KOPT-K1 (cell line): ENCODE measurements at regions not wholly inside any gene's neighbourhood (a gene's known extent, or its start where the extent isn't known, plus 50 kb on each side); places are given as distances from the start of the nearest gene placed in this dataset.
"Not testable (repeated sequence)": the region's sequence is repeated elsewhere in the genome, so short reads cannot be mapped to it uniquely, and the experiment has no call there.

Experiments
- H3K27ac ChIP-seq: fragments of 200-600 bp; sonication (generic); 2 replicates; pipeline ENCODE4 v1.5.1; 2016; ENCODE audit warnings: antibody characterized with exemption, mild to moderate bottlenecking, low read depth, low read length; ENCODE audit not compliant: poor library complexity, severe bottlenecking
- H3K36me3 ChIP-seq: fragments of 200-600 bp; sonication (generic); 2 replicates; pipeline ENCODE4 v1.5.1; 2017; ENCODE audit warnings: antibody characterized with exemption, mild to moderate bottlenecking, low read length, moderate library complexity; ENCODE audit not compliant: insufficient read depth
- H3K9me3 ChIP-seq: fragments of 200-600 bp; sonication (generic); 2 replicates; pipeline ENCODE4 v1.5.1; 2017; ENCODE audit warnings: antibody characterized with exemption, low read length, mild to moderate bottlenecking; ENCODE audit not compliant: insufficient read depth, poor library complexity, severe bottlenecking

DNA sequence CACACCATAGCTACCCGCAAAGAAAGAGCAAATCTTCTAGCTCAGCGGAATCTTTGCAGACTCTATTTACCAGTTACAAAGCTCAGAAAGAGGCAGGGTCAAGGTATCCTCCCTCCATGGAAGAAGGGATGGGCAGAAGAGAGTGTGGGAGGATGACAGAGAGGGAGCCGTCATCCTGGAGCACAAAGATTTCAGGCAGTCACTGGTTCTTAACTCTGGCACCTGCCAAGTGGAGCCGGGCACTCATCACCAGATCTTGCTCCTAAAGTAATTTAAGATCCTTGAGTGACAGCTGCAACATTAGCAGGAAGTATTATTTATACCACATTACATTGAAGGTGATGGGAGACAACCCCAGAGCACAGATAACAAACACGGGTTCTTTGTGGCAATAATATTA lies 102.5 kb upstream of the NBPF26 start:
- H3K36me3 ChIP-seq, H3K9me3 ChIP-seq, H3K27ac ChIP-seq: not testable (repeated sequence)

DNA sequence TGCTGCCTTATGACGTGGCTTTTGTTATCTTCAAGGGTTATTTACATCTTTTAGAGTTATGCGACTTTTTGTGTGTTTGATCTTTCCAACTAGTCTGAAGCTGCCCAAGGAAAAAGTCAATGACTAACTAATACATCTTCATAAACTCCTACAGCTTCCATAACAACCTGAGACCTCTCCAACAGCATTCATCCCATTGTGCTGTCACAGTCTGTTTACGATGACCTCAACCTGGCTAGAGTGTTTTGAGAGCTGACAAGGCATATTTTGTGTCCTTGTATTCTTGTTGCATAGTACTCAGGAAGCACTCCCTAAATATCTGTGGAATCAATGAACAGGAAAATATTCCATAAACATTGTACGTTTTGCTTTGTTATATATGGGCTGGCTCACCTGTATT lies 100.2 kb upstream of the NBPF26 start:
- not testable (repeated sequence) for H3K9me3 ChIP-seq, H3K27ac ChIP-seq, H3K36me3 ChIP-seq

DNA sequence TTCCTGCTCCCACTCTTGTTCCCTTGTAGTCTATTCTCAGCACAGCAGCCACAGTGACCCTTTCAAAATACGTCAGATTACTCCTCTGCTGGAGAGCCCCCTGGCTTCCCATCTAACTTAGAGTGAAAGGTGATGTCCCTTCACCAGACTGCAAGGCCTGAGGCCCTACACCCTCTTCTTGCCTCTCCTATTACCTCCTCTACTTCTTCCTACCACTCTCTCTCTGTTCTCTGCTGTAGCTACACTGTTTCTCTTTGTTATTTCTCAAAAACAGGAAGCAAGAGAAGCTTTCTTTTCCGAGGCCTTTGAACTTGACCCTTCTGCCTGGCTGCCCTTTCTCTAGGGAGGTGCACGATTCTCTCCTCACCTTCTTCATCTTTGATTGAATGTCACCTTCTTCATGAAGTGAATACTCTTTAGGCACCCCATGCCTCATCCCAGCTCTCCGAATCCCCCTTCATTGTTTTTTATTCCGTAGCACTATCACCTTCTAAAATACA lies 99.1 kb upstream of the NBPF26 start:
- H3K9me3 ChIP-seq, H3K27ac ChIP-seq, H3K36me3 ChIP-seq: not testable (repeated sequence)

DNA sequence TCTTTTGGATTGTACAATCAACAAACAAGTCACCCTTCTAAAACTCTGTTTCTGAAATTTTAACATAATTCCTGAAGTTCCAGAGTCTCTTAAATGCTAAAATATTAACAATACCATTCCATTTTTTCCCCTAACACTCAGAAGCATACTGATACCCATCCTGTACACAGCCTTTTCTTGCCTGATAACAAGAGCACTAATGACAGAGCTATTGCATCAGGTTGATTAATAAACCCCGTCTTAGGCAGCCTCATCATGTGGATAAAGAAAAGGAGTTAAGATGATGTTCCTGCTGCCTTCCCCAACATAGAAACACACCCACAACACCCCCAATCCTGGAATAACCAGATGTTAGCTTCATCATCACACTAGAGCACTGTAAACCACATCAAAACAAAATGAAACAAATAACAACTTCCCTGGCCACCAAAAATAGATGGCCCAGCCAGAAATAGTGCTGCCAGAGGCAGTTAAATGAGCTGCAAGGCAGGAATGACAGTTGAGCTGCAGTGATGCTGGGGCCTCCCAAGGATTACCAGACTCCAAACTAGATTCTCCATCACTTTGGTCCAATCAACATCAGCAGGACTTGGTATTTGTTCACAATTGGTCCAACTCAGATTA lies 93.8 kb upstream of the NBPF26 start:
- not testable (repeated sequence) for H3K36me3 ChIP-seq, H3K27ac ChIP-seq, H3K9me3 ChIP-seq

DNA sequence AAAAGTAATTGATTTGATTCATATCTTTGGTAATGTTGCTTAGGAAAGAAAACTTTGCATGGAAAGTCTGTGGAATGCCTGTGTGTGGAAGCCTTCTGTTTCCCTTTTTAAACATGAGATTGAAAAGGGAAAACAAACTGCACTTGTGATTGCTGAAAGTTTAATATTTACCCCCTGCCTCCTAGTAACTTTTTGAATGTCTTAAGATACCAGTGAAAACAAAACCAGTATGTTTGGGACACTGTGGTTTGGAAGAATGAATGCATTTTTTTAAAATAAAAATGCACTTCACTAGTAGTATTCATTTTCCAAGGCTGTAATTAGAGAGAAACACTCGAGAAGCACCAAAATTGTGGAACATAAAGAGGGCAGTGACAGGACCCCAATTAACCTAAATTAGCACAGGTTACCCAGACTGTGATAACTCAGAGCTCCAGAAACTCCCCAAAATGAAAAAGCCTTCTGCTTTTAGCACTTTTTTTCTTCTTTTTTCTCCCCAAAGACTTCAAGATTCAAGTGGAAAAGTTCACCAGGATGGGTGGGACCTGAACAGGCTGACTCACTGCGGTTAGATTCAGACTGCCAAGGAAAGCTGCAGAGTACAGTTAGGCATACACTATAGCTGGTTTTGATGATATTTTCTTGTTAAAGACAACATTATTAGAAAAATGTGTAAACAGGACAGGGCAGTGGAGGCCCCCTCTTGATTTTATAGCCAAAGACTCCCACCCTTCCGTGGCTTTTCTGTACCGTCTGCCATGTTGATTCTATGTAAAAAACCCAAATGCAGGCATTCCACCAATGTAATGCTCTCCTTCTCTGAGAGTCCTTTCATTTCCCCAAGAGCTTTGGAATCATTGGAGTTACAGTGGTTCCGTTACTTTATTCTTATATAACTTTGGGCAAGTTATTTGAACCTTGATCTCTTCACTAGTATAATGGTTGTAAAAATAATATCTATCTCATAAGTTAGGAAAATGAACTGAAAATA lies 88.6 kb upstream of the NBPF26 start:
- not testable (repeated sequence) for H3K9me3 ChIP-seq, H3K36me3 ChIP-seq, H3K27ac ChIP-seq

DNA sequence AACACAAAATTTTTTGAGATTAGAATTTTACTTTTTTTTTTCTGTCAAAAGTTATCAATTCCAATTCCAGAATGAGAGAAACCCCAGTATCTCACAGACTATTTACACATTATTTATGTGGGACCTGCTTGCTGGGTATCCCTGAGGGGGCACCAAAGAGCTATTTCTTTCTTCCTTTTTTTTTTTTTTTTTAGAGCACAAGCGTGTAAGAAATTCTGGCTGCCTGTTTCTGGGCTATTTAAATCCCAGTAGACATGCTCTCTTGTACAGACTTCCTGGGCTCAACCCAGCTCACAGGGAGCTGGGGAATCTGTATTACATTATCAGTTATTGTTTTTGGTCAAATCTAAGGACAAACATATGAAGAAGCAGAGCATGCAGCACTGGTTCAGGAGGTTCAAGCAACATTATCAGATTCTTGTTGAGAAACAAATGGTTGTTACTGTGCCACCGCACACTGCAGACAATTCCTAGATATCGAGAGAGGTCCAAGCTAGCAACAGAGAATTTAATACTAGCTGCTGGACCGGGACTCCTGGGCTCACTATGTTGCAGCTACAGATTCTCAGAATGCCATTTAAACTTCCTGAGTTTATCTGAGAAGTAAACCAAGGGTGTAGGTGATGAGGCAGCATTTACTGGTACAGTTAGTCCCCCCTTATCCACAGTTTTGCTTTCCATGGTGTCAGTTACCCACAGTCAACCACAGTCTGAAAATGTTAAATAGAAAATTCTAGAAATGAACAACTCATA lies 83.3 kb upstream of the NBPF26 start:
- H3K9me3 ChIP-seq, H3K36me3 ChIP-seq, H3K27ac ChIP-seq: not testable (repeated sequence)

DNA sequence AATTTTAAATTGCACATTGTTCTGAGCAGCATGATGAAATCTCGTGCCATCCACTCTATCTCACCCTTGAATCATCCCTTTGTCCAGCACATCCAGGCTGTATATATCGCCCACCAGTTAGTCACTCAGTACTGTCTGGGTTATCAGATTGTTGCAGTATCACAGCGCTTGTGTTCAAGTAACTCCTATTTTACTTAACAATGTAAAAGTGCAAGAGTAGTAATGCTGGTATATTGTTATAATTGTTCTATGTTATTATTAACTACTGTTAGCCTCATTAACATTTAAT lies 82.8 kb upstream of the NBPF26 start:
- not testable (repeated sequence) for H3K27ac ChIP-seq, H3K9me3 ChIP-seq, H3K36me3 ChIP-seq

DNA sequence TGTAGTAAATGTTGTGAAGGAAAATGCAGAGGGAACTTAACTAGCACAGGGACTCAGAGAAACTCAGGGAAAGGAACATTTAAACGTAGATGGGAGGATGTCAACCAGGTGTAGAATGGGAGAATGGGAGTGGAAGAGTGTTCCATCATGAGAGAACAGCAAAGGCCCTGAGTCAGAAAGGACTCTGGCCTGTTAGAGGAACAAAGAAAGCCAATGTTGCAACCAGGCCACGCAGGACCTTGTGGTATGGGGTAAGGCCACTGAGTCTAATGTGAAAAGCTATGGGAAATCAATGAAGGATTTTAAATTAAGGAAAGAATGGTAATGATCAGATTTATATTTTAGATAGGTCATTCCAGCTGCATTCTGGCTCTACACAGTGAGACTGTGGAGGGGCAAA lies 76.6 kb upstream of the NBPF26 start:
- not testable (repeated sequence) for H3K27ac ChIP-seq, H3K9me3 ChIP-seq, H3K36me3 ChIP-seq

DNA sequence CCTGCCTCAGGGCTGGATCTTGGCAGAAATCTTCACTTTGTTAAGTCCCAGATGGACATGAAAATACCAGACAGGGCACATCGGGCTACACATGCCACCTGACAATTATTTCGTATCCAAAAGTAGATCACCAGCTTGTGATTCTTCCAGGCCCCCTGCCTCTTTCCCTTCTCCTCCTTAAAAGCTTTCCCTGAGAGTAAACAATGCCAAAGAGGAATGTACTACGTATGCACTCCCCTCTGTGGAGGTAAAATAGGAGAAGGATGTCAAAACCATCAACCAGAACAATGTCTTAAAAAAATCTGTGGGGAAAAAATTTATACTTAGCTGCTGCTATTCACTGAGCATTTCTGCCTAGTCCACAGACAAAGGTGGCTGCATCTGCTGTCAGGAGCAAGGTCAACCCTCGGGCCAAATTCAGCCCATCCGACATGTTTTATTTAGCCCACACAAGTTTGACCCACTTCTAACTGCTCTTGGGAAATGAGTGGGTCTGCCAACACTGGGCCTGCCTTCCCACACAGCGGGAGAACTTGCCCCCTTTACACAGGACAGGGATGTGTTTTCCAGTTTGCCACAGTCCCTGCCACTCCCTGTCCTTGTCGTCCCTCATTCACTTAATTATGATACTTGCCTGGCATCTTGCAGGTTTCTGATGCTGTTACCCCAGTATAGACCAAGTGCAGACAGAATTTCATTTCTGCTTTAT lies 74.7 kb upstream of the NBPF26 start:
- not testable (repeated sequence) for H3K9me3 ChIP-seq, H3K27ac ChIP-seq, H3K36me3 ChIP-seq

DNA sequence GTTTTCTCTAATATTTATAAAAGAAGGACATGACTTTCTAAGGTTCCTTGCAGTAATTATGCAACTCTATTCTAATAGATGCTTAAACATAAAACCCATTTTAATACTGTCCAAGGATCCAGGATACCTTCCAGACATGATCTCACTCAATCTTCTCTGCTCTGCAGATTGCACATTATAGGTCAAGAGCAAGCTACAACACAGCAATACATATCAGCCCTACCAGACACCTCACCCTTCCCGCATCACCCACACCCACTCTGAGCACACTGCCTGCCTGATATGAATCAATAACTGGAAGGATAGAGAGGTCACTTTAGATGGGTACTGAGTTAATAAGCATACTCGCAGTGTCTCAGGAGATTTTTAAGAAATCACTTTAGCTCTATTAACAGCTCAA lies 74.0 kb upstream of the NBPF26 start:
- H3K9me3 ChIP-seq, H3K27ac ChIP-seq, H3K36me3 ChIP-seq: not testable (repeated sequence)

DNA sequence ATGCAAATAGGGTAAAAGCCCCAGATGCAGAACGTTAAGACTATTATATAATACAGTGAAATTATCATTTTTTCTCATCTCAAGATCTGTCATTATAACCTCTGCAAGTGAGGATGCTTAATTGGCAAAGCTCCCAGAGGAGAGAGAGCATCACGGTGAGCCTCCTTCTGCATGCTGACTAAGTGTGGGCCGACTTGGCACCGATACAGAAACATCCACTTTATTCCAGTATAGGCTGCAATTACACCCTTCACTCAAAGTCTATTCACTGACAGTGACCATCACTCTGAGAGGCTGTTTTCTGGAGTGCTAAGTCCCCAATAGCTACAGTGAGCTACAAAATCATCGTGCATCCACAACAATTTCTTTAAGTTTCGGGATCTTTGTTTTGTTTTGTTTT lies 69.6 kb upstream of the NBPF26 start:
- not testable (repeated sequence) for H3K9me3 ChIP-seq, H3K36me3 ChIP-seq, H3K27ac ChIP-seq

DNA sequence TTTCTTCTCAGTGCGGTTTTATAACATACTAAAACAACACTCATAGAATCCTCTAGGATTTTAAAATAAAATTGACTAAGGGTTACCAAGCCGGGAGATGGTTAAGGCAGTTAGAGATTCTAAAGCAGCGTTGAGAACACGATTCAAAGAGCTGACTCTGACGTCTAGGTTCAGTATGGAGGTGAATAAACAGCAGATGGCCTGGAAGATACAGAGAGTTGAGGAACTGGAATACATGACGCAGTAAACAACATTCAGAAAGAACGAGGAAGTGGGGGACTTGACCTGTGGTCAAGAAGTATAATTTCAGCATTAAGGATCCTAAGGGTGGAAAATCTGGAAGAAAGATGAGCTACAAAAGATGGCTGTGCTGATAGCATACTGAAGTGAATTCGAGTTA lies 68.4 kb upstream of the NBPF26 start:
- not testable (repeated sequence) for H3K36me3 ChIP-seq, H3K9me3 ChIP-seq, H3K27ac ChIP-seq

DNA sequence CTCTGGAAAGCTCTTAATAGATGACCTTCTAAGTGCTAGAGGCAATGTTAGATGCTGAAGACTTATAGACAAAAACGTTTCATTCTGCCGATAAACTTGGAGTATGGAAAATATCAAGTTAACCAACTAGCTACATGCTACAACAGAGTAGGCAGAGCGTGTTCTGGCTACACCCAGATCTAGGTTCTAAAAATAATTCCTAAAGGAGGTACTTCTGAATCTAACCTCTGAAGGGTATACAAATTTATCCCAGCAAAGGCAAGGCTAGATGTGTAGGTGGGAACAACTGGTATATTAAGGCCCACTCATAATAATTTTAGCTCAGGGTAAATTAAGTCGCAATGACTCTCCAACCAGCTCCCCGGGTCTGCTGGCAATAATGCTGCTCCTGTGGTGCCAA lies 67.6 kb upstream of the NBPF26 start:
- H3K9me3 ChIP-seq, H3K36me3 ChIP-seq, H3K27ac ChIP-seq: not testable (repeated sequence)

DNA sequence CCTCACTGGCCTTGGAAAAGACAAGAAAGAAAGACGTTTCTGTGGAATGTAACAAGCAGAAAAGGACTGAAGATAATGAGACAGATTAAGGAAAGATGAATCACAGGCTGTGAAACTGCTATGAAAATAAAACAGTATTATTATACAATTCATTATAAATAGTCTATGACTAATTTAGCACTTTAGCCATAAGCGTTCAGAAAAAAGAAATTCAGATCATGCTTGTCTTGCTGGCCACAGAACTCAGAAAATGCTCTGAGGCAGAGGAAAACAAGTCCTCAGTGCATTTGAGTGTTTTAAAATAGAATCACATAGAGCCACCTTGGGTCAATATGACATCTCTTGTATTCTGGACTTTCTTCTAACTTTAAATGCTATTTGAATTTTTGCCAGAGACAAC lies 65.9 kb upstream of the NBPF26 start:
- not testable (repeated sequence) for H3K9me3 ChIP-seq, H3K27ac ChIP-seq, H3K36me3 ChIP-seq

DNA sequence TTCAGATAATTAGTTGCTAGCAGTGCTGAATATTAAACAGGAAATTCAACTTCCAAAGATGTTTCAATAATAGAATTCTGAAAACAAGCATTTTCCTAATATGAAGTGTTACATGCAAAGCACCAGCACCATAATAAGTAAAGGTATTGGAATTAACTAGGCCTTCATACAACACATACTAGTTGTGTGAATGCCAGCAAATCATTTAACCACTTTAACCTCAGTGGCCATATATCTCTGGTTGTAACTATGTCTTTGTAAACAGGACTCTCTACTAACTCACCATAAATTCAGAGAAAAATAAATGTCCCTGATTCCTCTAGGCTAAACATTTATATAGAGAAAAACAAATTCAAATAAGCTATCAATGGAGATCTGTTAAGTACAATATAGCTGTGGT lies 65.1 kb upstream of the NBPF26 start:
- not testable (repeated sequence) for H3K9me3 ChIP-seq, H3K27ac ChIP-seq, H3K36me3 ChIP-seq
